ENCODE measurements at regions not wholly inside any gene's neighbourhood (a gene's known extent, or its start where the extent isn't known, plus 50 kb on each side); places are given as distances from the start of the nearest gene placed in this dataset.

DNA sequence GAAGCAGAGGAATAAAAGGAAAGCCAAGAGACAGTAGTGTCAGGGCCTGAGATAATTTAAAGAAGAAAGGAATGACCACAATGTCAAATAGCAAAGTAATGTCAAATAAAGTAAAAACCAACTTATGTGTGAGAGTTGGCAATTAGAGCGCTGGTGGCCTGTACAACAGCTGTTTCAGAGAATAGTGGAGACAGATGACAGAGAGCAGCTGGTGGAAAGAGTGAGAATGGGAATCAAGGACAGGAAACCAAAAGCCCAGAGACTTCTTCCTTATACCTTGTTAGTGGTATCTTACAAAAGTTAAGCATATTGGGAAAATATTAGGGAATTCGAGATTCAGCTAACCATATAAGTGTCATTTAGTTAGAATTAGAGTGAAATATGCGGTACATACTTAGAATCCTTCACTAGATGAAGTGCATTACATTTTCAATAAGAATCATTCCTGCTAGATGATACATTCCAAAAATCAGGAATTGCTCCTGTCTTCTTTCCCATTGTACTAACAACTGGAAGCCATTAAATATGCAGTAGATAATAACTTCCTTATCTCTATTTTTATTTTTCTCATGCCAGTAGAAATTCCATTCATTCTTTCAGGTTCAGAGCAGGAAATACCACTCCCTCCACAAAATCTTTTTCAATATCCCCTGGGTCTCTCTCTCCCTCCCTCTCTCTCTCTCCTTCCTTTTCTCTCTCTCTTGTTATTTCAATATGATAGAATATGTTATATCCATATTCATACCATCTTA, 525.4 kb downstream of the CENPC start:
- TF ChIP-seq, protein P1, sequence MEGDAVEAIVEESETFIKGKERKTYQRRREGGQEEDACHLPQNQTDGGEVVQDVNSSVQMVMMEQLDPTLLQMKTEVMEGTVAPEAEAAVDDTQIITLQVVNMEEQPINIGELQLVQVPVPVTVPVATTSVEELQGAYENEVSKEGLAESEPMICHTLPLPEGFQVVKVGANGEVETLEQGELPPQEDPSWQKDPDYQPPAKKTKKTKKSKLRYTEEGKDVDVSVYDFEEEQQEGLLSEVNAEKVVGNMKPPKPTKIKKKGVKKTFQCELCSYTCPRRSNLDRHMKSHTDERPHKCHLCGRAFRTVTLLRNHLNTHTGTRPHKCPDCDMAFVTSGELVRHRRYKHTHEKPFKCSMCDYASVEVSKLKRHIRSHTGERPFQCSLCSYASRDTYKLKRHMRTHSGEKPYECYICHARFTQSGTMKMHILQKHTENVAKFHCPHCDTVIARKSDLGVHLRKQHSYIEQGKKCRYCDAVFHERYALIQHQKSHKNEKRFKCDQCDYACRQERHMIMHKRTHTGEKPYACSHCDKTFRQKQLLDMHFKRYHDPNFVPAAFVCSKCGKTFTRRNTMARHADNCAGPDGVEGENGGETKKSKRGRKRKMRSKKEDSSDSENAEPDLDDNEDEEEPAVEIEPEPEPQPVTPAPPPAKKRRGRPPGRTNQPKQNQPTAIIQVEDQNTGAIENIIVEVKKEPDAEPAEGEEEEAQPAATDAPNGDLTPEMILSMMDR (conservative IDR thresholded peaks at IDR 0.05 in 1 of 2, IDR thresholded peaks at IDR 0.05 in 1 of 2; ENCODE audit: low read depth in 1 of 2, low read length in 2 of 2) = no peak
- TF ChIP-seq EZH2 (IDR thresholded peaks at IDR 0.05; ENCODE audit: low read length, missing control alignments) = no peak
